HCT116 (cell line): ENCODE measurements at regions not wholly inside any gene's neighbourhood (a gene's known extent, or its start where the extent isn't known, plus 50 kb on each side); places are given as distances from the start of the nearest gene placed in this dataset.

Experiments used
- CBX3 ChIP-seq: IDR thresholded peaks from 2 replicates; pipeline ENCODE4 v1.6.1; 2012; ENCODE audit warnings: low read depth
- CEBPB ChIP-seq: IDR thresholded peaks from 2 replicates; pipeline ENCODE4 v1.6.1; 2012; ENCODE audit warnings: low read depth
- ELF1 ChIP-seq: IDR thresholded peaks from 2 replicates; pipeline ENCODE4 v1.6.1; 2012; ENCODE audit warnings: low read depth, borderline replicate concordance
- FOSL1 ChIP-seq: IDR thresholded peaks from 2 replicates; pipeline ENCODE4 v1.6.1; 2012; ENCODE audit warnings: low read depth
- POLR2AphosphoS5 ChIP-seq: IDR thresholded peaks from 2 replicates; pipeline ENCODE4 v1.6.1; 2011; ENCODE audit warnings: mild to moderate bottlenecking, low read depth, low read length, moderate library complexity
- SIN3A ChIP-seq: IDR thresholded peaks from 2 replicates; pipeline ENCODE4 v1.6.1; 2012; ENCODE audit warnings: low read depth
- TCF7L2 ChIP-seq: IDR thresholded peaks from 2 replicates; pipeline ENCODE4 v1.7.0; 2011; ENCODE audit warnings: borderline replicate concordance, inconsistent platforms; ENCODE audit not compliant: insufficient read depth, insufficient read length; ENCODE audit errors: extremely low read depth
- ZFX ChIP-seq: fragments of 450-650 bp; IDR thresholded peaks from 2 replicates; pipeline ENCODE4 v1.6.1; 2017
- ZNF274 ChIP-seq: fragments of 200-500 bp; sonication (Bioruptor generic); IDR thresholded peaks from 2 replicates; pipeline ENCODE4 v1.6.1; 2014; ENCODE audit warnings: mild to moderate bottlenecking, low read depth, low read length, inconsistent platforms
- TF ChIP-seq, protein P1 (sequence below): IDR thresholded peaks from 2 replicates; pipeline ENCODE4 v1.6.1; 2012; ENCODE audit warnings: low read depth
- TF ChIP-seq, protein P2 (sequence below): IDR thresholded peaks from 2 replicates; pipeline ENCODE4 v1.6.1; 2011; ENCODE audit warnings: mild to moderate bottlenecking, low read length, moderate library complexity; ENCODE audit not compliant: insufficient replicate concordance; ENCODE audit errors: extremely low read depth
- TF ChIP-seq, protein P3 (sequence below): IDR thresholded peaks from 2 replicates; pipeline ENCODE4 v1.6.1; 2012

DNA sequence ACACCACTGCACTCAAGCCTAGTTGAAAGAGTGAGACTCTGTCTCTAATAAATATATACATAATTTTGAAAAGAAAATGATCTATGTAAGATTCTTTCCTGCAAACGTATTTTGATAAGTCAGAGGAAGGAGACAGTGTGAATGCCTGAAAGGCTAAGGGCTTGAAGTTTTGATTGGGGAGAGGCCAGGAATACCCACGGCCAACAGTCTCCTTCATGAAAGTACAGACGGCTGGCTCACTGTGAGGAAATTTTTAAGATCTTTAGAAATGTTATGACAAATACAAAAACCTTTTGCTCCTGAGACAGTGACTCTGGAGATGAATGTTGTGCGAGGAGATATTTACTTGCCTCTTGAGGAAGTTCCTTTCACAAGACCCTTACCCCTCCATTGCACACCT, 111.4 kb upstream of the KLHL13 start (continued):
- TF ChIP-seq, protein P1, sequence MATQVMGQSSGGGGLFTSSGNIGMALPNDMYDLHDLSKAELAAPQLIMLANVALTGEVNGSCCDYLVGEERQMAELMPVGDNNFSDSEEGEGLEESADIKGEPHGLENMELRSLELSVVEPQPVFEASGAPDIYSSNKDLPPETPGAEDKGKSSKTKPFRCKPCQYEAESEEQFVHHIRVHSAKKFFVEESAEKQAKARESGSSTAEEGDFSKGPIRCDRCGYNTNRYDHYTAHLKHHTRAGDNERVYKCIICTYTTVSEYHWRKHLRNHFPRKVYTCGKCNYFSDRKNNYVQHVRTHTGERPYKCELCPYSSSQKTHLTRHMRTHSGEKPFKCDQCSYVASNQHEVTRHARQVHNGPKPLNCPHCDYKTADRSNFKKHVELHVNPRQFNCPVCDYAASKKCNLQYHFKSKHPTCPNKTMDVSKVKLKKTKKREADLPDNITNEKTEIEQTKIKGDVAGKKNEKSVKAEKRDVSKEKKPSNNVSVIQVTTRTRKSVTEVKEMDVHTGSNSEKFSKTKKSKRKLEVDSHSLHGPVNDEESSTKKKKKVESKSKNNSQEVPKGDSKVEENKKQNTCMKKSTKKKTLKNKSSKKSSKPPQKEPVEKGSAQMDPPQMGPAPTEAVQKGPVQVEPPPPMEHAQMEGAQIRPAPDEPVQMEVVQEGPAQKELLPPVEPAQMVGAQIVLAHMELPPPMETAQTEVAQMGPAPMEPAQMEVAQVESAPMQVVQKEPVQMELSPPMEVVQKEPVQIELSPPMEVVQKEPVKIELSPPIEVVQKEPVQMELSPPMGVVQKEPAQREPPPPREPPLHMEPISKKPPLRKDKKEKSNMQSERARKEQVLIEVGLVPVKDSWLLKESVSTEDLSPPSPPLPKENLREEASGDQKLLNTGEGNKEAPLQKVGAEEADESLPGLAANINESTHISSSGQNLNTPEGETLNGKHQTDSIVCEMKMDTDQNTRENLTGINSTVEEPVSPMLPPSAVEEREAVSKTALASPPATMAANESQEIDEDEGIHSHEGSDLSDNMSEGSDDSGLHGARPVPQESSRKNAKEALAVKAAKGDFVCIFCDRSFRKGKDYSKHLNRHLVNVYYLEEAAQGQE = no peak
- TF ChIP-seq FOSL1 (no peak), ELF1 (no peak), CBX3 (no peak), TCF7L2 (no peak), POLR2AphosphoS5 (no peak), ZFX (no peak), CEBPB (no peak), SIN3A (no peak), ZNF274 (no peak)
- TF ChIP-seq, protein P2, sequence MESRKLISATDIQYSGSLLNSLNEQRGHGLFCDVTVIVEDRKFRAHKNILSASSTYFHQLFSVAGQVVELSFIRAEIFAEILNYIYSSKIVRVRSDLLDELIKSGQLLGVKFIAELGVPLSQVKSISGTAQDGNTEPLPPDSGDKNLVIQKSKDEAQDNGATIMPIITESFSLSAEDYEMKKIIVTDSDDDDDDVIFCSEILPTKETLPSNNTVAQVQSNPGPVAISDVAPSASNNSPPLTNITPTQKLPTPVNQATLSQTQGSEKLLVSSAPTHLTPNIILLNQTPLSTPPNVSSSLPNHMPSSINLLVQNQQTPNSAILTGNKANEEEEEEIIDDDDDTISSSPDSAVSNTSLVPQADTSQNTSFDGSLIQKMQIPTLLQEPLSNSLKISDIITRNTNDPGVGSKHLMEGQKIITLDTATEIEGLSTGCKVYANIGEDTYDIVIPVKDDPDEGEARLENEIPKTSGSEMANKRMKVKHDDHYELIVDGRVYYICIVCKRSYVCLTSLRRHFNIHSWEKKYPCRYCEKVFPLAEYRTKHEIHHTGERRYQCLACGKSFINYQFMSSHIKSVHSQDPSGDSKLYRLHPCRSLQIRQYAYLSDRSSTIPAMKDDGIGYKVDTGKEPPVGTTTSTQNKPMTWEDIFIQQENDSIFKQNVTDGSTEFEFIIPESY = no peak
- TF ChIP-seq, protein P3, sequence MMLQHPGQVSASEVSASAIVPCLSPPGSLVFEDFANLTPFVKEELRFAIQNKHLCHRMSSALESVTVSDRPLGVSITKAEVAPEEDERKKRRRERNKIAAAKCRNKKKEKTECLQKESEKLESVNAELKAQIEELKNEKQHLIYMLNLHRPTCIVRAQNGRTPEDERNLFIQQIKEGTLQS = no peak
